Thyroid gland (tissue), 4 donors: ENCODE measurements at regions not wholly inside any gene's neighbourhood (a gene's known extent, or its start where the extent isn't known, plus 50 kb on each side); places are given as distances from the start of the nearest gene placed in this dataset.

Experiments used
- POLR2A ChIP-seq, 2 donors: fragments of 450-650 bp; IDR thresholded peaks; one replicate each; pipeline ENCODE4 v1.6.1; 2017; ENCODE audit warnings: antibody characterized with exemption in 2 of 2, mild to moderate bottlenecking in 2 of 2, moderate library complexity in 1 of 2
- TF ChIP-seq, protein P1 (sequence below), 6 experiments: fragments of 200-600 bp in 3 of 6; fragments of 450-650 bp in 3 of 6; sonication (generic) in 3 of 6; IDR thresholded peaks; one replicate each; pipeline ENCODE4 v1.5.1; 2016 to 2019; ENCODE audit warnings: antibody characterized with exemption in 6 of 6, mild to moderate bottlenecking in 2 of 6, inconsistent platforms in 1 of 6, moderate library complexity in 1 of 6

DNA sequence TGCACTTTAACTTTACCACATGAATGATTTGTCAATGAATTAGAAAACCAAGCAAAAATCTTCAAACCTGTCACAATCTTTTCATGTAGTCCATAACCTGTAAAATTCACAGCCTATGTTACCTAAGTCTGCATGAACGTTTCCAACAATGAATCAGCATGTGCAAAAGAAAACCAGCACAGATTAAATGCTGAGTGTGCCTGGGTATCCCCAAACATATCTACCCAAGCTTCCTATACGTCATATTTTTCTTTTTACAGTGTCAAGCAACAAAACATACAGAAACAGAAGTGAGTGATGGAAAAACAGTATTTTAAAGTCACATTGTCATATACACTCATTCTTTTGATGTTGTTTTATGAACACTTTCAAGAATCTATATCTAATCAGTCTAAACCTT, 713.5 kb downstream of the RFPL4B start:
- no peak for TF ChIP-seq POLR2A (IDR thresholded peaks at IDR 0.05)
- TF ChIP-seq, protein P1, sequence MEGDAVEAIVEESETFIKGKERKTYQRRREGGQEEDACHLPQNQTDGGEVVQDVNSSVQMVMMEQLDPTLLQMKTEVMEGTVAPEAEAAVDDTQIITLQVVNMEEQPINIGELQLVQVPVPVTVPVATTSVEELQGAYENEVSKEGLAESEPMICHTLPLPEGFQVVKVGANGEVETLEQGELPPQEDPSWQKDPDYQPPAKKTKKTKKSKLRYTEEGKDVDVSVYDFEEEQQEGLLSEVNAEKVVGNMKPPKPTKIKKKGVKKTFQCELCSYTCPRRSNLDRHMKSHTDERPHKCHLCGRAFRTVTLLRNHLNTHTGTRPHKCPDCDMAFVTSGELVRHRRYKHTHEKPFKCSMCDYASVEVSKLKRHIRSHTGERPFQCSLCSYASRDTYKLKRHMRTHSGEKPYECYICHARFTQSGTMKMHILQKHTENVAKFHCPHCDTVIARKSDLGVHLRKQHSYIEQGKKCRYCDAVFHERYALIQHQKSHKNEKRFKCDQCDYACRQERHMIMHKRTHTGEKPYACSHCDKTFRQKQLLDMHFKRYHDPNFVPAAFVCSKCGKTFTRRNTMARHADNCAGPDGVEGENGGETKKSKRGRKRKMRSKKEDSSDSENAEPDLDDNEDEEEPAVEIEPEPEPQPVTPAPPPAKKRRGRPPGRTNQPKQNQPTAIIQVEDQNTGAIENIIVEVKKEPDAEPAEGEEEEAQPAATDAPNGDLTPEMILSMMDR (IDR thresholded peaks at IDR 0.05), result no peak
